Mucosa of descending colon (tissue), 3 donors: ENCODE measurements at regions not wholly inside any gene's neighbourhood (a gene's known extent, or its start where the extent isn't known, plus 50 kb on each side); places are given as distances from the start of the nearest gene placed in this dataset.
"Not testable (repeated sequence)": the region's sequence is repeated elsewhere in the genome, so short reads cannot be mapped to it uniquely, and the experiment has no call there.

Experiments
- ATAC-seq: fragments of 200-7000 bp; cut with Tn5 transposase; one replicate; pipeline ENCODE4 v1.9.1; 2020; ENCODE audit warnings: mild to moderate bottlenecking, moderate library complexity
- DNase-seq, 3 donors: peaks; one replicate each; pipeline ENCODE4 v3.0.0-alpha.2; 2020
- H3K36me3 ChIP-seq: fragments of 200-600 bp; one replicate; pipeline ENCODE4 v1.8.0; 2021; ENCODE audit warnings: low read depth, mild to moderate bottlenecking
- H3K4me1 ChIP-seq: fragments of 200-600 bp; one replicate; pipeline ENCODE4 v1.8.0; 2021; ENCODE audit warnings: low read depth, mild to moderate bottlenecking
- H3K4me3 ChIP-seq: fragments of 200-600 bp; one replicate; pipeline ENCODE4 v1.8.0; 2021; ENCODE audit warnings: mild to moderate bottlenecking
- H3K9me3 ChIP-seq: fragments of 200-600 bp; one replicate; pipeline ENCODE4 v1.8.0; 2021; ENCODE audit warnings: mild to moderate bottlenecking
- intact Hi-C, 2 donors: fragments of 100-400 bp; cut with DNase I in 1 of 2; cut with micrococcal nuclease in 1 of 2; formaldehyde crosslinking; loops; one replicate each; pipeline versions ENCODE4 v1.11.0 to v1.11.1; 2022; cut with DNase I, micrococcal nuclease
- TF ChIP-seq, protein P1 (sequence below): fragments of 200-600 bp; IDR thresholded peaks from one replicate; pipeline ENCODE4 v1.8.0; 2022; ENCODE audit warnings: antibody characterized with exemption, mild to moderate bottlenecking
- donor health status: DM: no; HTN: no; CAD: no; lungs with moderate emphysema.
- donor health status: DM: no; HTN: no; CAD: no.
- donor health status: DM: no; HTN: yes; CAD: no.

DNA sequence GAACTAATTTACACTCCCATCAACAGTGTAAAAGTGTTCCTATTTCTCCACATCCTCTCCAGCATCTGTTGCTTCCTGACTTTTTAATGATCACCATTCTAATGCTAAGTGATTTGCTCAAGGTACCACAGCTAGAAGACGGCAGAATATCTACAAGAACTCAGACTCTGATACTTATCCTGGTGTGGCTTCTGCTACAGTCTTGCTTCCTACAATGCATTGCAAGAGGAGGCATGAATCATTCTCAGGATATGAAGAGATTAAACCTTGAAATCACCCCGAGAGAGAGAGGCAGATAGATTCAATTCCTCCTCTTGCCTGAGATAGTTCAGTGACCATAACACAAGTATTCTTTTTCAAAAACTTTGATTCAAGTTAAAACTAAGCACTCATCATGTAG, 306.4 kb downstream of the TBC1D4 start:
- Histone ChIP-seq H3K9me3 (no peaks in the 10 kb centered on the region), H3K4me3 (no peak overlapping the region), H3K4me1 (no peaks in the 10 kb centered on the region), H3K36me3 (no peaks in the 10 kb centered on the region)
- DNase-seq (no peak), ATAC-seq (no peak)
- intact Hi-C loops = no loop called here
- TF ChIP-seq, protein P1, sequence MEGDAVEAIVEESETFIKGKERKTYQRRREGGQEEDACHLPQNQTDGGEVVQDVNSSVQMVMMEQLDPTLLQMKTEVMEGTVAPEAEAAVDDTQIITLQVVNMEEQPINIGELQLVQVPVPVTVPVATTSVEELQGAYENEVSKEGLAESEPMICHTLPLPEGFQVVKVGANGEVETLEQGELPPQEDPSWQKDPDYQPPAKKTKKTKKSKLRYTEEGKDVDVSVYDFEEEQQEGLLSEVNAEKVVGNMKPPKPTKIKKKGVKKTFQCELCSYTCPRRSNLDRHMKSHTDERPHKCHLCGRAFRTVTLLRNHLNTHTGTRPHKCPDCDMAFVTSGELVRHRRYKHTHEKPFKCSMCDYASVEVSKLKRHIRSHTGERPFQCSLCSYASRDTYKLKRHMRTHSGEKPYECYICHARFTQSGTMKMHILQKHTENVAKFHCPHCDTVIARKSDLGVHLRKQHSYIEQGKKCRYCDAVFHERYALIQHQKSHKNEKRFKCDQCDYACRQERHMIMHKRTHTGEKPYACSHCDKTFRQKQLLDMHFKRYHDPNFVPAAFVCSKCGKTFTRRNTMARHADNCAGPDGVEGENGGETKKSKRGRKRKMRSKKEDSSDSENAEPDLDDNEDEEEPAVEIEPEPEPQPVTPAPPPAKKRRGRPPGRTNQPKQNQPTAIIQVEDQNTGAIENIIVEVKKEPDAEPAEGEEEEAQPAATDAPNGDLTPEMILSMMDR = no peak

DNA sequence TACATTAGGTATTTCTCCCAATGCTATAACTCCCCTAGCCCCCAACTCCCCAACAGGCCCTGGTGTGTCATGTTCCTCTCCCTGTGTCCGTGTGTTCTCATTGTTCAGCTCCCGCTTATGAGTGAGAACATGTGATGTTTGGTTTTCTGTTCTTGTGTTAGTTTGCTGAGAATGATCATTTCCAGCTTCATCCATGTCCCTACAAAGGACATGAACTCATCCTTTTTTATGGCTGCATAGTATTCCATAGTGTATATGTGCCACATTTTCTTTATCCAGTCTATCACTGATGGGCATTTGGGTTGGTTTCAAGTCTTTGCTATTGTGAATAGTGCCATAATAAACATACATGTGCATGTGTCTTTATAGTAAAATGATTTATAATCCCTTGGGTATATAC, 306.9 kb downstream of the TBC1D4 start:
- intact Hi-C loops, H3K4me3 ChIP-seq, H3K9me3 ChIP-seq, DNase-seq, H3K36me3 ChIP-seq, ATAC-seq, H3K4me1 ChIP-seq: not testable (repeated sequence)

DNA sequence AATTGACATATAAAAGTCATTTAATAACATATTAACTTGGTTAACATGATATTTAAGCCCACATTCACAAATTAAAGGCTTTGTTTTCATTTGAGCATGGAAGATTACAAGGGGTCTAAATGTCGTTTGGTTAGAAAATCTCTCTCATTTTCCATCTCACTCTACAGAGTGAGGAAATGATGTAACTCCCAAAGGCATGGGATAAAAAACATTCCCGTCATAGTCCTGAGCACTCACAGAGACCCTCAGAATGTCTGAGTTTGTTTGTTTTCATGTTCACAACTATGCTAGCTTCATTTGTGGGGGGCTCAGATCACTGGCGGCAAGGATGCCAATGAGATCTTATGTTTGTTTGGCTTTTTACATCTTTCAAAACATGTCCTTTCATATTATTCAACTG, 307.5 kb downstream of the TBC1D4 start:
- H3K9me3 ChIP-seq = no peaks in the 10 kb centered on the region
- no peak for DNase-seq
- intact Hi-C loops = no loop called here
- no peaks in the 10 kb centered on the region for H3K4me1 ChIP-seq
- H3K4me3 ChIP-seq = no peak overlapping the region
- no peak for ATAC-seq
- TF ChIP-seq, protein P1 = no peak
- no peaks in the 10 kb centered on the region for H3K36me3 ChIP-seq

DNA sequence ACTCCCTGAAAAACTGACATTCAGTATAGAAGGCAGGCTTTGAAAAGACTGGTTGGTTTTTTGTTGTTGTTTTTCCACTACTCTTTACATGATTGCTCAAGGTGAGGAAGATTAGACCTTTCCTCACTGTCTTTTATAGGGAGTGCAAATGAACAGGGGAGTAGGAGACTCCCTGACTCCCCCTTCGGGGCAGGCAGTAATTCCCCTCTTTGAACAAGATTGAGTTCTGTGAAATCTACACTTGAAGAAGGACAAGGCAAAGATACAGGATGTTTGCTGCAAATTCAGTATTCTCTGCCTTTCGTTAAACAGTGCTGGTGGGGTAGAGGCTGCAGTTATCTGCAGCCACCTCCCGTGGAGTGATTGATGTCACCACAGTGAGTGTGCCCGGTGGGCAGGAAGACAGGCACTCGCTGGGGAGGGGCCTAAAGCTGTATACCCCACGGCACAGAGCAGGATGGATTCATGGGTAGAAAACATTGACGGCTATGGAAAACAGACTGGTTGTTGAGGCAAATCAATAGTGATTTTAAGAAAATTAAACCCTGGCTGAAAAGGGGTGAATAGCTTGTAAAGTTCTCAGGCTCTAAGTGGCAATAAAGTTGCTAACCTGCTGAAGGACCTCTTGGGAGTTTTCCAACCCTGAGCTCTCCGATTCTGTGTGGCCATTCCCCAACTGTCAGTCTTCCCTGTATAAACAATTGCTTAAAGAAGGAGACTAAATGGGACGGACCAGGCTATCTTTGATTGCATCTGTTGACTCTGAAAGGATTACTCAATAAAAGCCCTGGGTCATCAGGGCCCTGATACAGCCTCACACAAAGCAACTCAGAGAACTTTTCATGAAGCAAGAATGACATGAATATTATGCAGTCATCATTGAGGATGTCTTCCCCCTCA, 308.3 kb downstream of the TBC1D4 start:
- Histone ChIP-seq H3K9me3 (no peaks in the 10 kb centered on the region), H3K36me3 (no peaks in the 10 kb centered on the region), H3K4me1 (no peaks in the 10 kb centered on the region), H3K4me3 (no peak overlapping the region)
- intact Hi-C loops = no loop called here
- TF ChIP-seq, protein P1 = no peak
- ATAC-seq (no peak), DNase-seq (no peak)

DNA sequence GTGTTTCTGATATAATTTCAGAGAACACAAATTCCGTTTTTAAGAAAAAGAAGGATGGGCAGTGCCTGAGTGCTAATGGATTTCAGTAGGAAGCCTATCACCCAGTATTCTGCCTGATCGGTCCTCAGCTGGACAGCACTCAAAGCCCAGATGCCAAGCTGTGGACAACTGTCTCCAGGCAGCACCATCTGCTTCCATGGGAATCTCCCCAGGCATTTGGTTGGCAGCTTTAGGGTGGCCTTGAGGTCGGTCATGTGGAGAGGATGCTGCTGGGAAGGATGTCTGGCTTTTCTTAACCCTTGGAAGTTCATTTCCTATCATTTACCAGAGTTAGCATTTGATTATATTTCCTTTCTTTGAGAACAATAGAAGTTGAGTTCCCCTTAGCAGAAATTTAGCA, 311.7 kb downstream of the TBC1D4 start:
- no peak for DNase-seq
- no peaks in the 10 kb centered on the region for H3K4me1 ChIP-seq
- no peak overlapping the region for H3K4me3 ChIP-seq
- ATAC-seq = no peak
- no peaks in the 10 kb centered on the region for H3K36me3 ChIP-seq
- intact Hi-C loops = no loop called here
- TF ChIP-seq, protein P1 = no peak
- H3K9me3 ChIP-seq = no peaks in the 10 kb centered on the region

DNA sequence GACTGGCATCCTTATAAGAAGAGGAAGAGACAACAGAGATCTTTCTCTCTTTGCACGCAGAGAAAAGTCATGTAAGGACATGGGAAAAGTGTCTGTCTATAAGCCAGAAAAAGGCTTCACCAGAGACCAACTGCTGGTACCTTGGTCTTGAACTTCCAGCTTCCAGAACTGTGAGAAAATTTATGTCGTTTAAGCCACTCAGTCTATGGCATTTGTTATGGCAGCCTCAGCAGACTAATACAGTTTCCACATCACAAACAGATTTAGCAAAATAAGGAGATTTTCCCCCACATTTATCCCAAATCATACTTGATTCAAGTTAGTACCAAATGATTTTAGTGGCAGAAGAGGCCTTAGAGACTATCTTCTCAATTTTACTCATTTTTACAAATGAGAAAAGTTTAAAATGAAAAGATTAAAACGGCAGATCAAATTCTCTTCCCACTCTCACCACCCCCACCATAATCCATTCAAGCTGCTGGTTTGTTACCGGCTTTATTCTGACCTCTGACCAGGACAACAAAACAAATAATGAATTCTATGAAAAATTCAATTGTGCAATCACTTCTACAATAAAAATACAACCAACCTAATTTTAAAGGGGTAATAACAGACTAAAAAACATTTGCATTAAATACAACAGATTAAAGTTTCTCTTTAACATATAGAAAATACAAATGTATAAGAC, 316.3 kb downstream of the TBC1D4 start:
- ATAC-seq (no peak), DNase-seq (no peak)
- Histone ChIP-seq H3K4me1 (no peaks in the 10 kb centered on the region), H3K4me3 (no peak overlapping the region), H3K36me3 (no peaks in the 10 kb centered on the region), H3K9me3 (no peaks in the 10 kb centered on the region)
- TF ChIP-seq, protein P1 = no peak
- intact Hi-C loops = no loop called here
